Left lobe of liver (tissue), 2 donors: ENCODE measurements at regions not wholly inside any gene's neighbourhood (a gene's known extent, or its start where the extent isn't known, plus 50 kb on each side); places are given as distances from the start of the nearest gene placed in this dataset.
"Not testable (repeated sequence)": the region's sequence is repeated elsewhere in the genome, so short reads cannot be mapped to it uniquely, and the experiment has no call there.

Experiments used
- ATAC-seq: fragments of 200-7000 bp; cut with Tn5 transposase; one replicate; pipeline ENCODE4 v1.9.1; 2020; ENCODE audit warnings: mild to moderate bottlenecking, moderate library complexity
- DNase-seq: peaks from one replicate; pipeline ENCODE4 v3.0.0-alpha.2; 2020; ENCODE audit warnings: low spot score
- donor health status: DM: no; HTN: no; CAD: no; lungs with moderate emphysema.
- donor health status: DM: no; HTN: yes; CAD: no.

GRCh38 chr16:21487956-21488355 is 111.4 kb upstream of the METTL9 start:
- not testable (repeated sequence) for DNase-seq

GRCh38 chr16:21499046-21499445 is 100.3 kb upstream of the METTL9 start:
- DNase-seq = peak; percentile 27
- not testable (repeated sequence) for ATAC-seq

More at GRCh38 chr16:21487956-21488355, 111.4 kb upstream of the METTL9 start:
- not testable (repeated sequence) for ATAC-seq

DNA sequence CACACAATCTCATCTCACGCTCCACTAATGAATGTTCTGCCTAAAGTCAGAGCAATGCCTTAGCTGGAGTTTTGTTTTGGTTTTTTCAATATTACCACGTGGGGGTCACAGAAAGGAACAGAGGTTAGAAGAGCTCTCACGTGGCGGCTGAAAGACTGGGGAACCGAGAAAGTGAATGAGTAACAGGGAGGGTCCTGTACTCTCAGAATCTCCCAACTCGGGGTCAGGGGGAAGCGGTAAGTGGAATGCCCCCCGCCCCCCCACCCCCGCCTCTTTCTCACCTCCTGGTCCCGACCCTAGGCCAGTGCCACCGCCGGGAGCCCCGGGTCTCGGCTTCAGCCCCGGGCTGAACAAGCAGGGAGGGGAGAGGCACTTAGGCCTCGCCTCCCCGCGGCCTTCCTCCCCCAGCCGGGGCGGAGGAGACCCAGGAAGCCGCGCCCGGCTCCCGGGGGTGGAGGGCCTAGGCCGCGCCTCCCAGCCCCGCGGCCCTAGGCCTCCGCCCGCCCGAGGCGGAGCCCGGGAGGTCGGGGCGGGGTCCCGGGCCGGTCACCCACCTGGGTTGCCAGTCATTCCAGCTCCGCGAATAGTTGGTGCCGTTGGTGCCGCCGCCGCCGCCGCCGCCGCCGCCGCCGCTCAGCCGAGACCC is 98.0 kb upstream of the METTL9 start:
- ATAC-seq (peak; percentile 86), DNase-seq (peak; percentile 88)

DNA sequence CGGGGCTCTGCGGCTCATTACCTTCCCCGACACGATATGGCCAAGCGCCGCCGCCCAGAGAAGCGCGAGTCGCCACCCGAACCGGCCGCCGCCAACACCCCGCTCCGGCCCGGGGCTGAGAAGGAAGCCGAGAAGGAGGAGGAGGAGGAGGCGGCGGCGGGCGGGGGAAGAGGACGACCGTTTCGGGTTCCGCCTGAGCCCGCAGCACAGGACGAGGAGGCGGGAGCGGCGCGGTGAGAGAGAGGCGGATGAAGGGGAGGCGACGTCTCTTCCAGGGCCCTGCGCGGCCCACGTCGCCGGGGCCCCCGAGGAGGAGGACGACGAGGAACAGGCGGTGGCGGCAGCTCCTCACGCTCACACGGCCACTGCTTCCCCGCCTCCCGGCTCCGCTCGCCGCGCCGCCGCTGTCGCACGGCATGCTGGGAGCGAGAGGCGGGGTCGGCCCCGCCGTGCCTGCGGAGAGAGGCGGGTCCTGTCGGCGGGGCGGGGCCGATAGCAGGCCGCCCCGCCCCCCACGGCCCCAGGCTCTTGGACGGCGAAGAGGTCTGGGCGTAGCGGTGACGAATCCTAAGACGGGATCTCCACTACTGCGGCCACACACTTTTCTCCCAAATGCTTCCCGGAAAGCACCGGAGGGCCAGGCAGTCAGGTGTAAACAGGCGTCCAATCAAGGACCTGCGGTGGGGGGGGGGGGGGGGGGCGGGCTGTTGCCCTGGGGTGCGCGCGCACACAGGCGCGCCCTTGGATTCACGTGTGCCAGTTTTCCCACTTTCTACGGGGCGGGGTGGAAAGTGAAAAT is 97.3 kb upstream of the METTL9 start:
- ATAC-seq (peak; percentile 94), DNase-seq (peak; percentile 98)

DNA sequence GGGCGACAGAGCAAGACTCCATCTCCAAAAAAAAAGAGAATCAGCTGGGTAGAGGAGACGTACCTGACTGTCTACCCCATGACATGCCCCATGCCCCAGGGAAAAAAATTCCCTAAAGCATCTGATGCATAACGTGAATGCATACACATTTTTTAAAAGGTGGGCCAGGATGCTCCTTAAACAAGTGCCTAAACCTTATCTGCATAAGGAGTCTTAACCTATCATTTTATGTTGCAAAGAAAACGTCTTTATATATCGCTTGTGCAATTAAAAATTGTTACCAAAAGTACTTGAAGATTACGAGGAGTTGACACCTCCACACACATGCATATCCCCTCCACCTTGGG is 95.8 kb upstream of the METTL9 start:
- DNase-seq, ATAC-seq: not testable (repeated sequence)

GRCh38 chr16:21503941-21504832 is 95.2 kb upstream of the METTL9 start:
- ATAC-seq = not testable (repeated sequence)
- DNase-seq = peak; percentile 46

- ATAC-seq = not testable (repeated sequence)
- peak; percentile 35 for DNase-seq
These were observed 93.4 kb upstream of the METTL9 start for GRCh38 chr16:21505751-21506520.

DNA sequence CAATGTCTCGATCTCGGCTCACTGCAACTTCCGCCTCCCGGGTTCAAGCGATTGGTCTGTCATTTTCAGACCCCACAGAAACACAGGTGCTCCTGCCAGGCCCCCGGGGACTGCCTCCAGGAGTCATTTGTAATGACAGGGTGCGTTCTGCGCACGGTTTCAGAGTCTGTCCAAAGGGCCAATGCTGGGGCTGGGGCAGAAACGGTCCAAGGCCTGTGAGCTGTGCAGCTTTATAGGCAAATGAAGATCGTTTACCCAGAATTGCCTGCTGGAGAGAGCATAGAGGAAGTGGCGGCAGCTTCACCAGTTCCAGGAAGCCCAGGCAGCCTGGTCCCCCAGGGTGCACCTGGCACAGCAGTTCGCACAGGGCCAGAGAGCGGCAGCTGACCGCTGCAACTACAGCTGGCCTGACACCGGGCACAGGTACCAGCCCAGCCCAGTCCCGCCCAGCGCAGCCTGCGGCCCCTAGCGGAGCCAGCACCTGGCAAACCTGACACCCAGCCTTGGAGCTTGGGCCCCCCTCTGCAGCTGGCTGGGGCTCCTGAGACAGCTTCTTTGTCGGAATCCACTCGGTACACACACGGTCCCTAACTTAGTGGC is 92.4 kb upstream of the METTL9 start:
- ATAC-seq = not testable (repeated sequence)
- DNase-seq = peak; percentile 58

DNA sequence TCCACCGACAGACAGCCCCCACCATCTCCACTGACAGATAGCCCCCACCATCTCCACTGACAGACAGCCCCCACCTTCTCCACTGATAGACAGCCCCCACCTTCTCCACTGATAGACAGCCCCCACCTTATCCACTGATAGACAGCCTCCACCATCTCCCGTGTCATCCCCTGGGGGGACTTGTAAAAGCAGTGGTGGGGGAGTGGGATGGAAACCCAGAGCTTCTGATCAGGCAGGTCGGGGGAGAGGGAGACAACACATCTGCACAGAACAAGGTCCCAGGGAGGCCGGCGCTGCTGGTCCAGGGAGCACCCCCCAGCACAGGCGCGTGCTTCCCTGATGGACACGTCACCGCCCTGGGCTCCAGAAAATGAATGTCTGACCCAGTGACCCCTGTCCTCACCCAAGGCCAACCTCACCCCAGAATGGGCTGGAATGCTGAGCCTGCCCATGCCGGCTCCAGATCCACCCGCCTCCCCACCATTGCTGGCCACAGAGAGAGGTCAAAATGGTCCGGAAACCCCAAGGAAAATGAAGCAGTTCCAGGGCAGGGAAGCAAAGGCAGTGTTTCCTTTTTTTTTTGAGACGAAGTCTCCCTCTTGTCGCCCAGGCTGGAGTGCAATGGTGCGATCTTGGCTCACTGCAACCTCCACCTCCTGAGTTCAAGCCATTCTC is 91.6 kb upstream of the METTL9 start:
- ATAC-seq = not testable (repeated sequence)
- peak; percentile 46 for DNase-seq

DNA sequence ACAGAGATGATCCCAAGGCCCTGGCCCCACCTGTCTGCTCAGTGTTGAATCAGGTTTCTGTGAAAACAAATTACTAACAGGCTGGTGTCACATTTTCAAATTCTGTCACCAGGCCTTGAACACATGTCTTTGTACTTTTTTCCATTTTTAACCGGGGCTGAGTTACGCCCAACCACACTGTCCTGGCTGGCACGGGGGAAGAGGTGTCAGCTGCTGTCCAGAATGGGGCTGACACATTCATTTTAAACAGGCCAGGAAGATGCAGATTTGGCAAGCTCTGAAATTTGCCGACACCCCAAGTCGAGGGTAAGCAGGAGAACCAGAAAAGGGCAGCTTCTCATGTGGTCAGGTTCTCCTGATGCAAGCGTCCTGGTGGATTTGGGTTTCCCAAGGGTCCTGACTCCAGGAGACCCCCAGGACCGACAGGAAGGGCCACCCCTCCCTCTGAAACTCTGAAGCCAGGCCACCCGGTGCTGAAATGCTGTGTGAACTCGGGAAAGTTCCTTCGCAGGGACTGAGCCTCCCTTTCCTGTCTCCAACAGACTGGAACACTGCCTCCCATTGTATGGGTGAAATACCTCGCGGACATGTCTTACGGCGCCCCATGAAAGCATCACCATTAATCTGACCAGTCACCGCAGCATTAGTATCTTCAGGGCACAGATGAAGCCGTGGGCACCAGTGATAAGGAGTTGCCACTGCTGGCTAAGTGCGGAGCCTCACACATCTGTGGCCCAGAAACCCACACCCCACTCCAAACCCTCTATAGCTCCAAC is 90.5 kb upstream of the METTL9 start:
- DNase-seq = peak; percentile 43
- ATAC-seq = not testable (repeated sequence)

DNA sequence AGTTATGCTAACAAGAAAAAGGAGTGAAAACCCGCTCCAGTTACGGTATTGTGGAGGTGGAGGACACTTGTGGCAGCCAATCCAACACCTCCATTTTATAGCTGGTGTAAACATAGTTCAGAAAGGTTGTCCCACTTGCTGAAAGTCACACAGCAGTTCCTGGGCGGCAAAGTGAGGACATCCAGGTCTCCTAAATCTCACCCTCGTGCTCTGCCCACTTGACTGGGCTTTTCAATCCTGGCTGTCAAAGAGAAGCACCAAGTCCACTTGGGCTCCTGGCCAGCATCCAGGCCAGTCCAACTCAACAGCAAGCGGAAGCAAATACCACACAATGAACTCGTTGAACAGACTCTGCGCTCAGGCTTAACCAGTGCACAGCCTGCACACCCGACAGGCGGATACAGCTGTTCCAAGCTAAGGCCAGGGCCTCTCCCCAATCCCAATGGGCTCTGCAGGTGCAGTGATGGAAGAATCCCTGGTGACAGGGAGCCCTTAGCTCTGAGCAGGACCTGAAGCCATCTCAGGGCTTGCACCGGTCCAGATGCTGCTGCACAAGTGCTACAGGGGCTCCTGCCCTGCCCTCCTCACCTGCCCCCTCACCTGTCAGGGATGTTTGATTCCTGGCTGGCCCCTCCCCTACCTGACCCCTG is 89.8 kb upstream of the METTL9 start:
- peak; percentile 69 for DNase-seq
- ATAC-seq = peak; percentile 62

DNA sequence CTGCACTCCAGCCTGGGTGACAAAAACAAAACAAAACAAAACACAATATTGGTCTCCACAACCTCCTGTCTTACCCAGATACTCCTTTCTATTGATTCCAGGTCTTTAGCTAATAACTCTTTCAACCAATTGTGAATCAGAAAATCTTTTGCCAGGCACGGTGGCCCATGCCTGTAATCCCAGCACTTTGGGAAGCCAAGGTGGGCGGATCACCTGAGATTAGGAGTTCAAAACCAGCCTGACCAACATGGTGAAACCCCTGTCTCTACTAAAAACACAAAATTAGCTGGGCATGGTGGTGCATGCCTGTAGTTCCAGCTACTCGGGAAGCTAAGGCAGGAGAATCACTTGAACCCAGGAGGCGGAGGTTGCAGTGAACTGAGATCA is 88.5 kb upstream of the METTL9 start:
- not testable (repeated sequence) for ATAC-seq
- DNase-seq = peak; percentile 40

DNA sequence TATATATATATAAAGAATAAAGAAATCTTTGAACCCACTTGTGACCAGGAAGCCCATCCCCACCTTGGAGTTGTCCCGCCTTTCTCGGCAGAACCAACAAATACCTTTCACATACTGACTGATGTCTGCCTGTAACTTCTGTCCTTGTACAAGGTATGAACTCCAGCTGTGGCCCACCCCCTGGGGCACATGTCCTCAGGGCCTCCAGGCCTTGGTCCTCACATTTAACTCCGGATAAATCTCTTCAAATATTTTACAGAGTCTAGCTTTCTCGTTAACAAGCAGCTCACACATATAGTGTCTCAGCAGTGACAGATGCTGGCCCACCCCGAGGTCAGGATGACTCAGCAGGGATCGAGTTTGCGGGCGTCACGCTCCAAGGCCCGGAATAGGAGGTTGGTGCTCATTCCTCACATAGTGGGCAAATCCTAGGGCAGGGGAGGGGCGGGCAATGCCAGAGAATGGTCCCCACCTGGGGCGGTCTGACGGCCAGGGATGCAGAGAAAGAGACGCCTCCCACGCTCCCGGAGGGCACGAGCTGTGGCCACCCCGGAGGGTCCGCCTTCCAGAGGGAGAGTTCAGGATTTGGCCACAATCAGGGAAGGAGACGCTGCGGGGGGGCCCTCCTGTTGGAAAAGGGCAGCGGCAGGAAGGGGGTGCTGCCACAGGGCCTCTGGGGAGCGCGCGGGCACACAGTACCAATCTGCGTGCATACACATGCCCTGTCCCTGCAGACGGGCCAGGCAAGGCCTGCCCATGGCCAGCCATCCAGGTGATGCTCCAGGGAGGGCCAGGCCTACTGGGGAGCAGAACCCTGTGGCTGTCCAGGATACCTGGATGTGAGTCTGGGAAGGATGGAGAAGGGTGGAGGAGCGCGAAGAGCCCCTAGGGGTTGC is 87.8 kb upstream of the METTL9 start:
- not testable (repeated sequence) for ATAC-seq
- DNase-seq = peak; percentile 58

DNA sequence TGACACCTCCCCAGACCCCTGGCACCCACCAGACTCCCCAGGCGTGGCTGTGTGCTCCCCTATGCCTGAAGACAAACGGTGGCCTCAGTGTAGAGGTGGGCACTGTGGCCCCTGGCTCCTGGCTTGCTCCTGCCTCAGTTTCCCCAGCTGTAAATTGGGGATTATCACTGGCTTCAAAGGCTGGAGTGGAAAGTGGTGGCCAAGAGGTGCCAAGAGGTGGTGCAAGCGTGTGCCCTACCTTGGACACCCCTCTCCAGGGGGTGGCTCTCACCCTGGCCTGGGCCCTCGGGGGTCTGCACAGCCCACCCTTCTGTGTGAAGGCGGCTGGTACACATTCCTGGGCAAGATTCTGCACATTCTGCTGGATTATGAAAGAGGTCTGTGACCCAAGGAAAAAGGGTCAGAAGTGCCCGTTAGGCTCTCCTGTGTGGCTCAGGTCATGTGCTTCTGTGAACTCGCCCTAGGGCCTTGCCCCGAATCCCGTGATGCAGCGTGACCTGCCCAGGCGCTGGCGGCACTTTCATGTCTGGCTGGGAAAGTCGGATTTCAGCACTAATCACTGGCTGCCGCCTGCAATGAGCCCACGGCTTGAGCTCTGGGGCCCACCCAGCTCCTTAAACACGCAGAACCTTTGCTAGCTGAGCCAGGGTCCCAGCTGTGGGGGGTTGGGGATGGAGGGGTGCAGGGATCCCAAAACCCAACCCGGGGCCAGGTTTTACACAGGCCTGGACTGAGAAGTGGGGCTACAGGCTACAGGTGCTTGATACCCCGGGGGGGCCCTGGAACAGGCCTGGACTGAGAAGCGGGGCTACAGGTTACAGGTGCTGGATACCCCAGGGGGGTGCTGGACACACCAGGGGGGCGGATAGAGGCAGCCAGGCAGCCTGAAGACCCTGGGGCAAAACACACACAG is 86.8 kb upstream of the METTL9 start:
- DNase-seq (peak; percentile 97), ATAC-seq (peak; percentile 82)

- ATAC-seq (peak; percentile 1), DNase-seq (peak; percentile 62)
These were observed 86.0 kb upstream of the METTL9 start for GRCh38 chr16:21513337-21513741.
